T-cell (primary cell): ENCODE measurements at regions not wholly inside any gene's neighbourhood (a gene's known extent, or its start where the extent isn't known, plus 50 kb on each side); places are given as distances from the start of the nearest gene placed in this dataset.

Source experiments
- ATAC-seq, 4 experiments: fragments of 200-7000 bp in 3 of 4; fragments of 150-1000 bp in 1 of 4; cut with Tn5 transposase; replicated peaks in 1 of 4; 1 replicate in 3 of 4; 2 replicates in 1 of 4; pipeline ENCODE4 v1.10.0; 2021; ENCODE audit warnings: moderate library complexity in 3 of 4, mild to moderate bottlenecking in 2 of 4, moderate number of reproducible peaks in 1 of 4
- CTCF ChIA-PET, 2 donors: fragments of 300-600 bp; sonication (Branson Sonifier 250); formaldehyde crosslinking; loops; one replicate each; lab custom pipeline; 2022; ENCODE audit warnings: antibody characterized with exemption in 2 of 2; lab: Charles Lee
- POLR2A ChIA-PET, 2 donors: fragments of 300-600 bp; sonication (Branson Sonifier 250); formaldehyde crosslinking; loops; one replicate each; lab custom pipeline; 2022; ENCODE audit warnings: antibody characterized with exemption in 2 of 2; lab: Charles Lee
- DNase-seq, 35 experiments: peaks; one replicate each; pipeline versions ENCODE4 v3.0.0 to v3.0.0-alpha.2; 2013 to 2023
- H3K27ac ChIP-seq: one replicate; pipeline ENCODE4 v1.5.1; 2013; ENCODE audit warnings: low read length
- H3K27me3 ChIP-seq, 2 experiments: replicated peaks in 1 of 2; 1 replicate in 1 of 2; 2 replicates in 1 of 2; pipeline versions ENCODE4 v1.6.1 to v1.7.0; 2013; ENCODE audit warnings: low read length in 1 of 2, mixed read lengths in 1 of 2; ENCODE audit not compliant: control insufficient read depth in 2 of 2, insufficient read depth in 2 of 2; ENCODE audit errors: extremely low read depth in 1 of 2
- H3K36me3 ChIP-seq, 2 donors: 1 replicate in 1 of 2; 2 replicates in 1 of 2; pipeline versions ENCODE4 v1.6.1 to v1.7.0; 2013; ENCODE audit warnings: low read length in 1 of 2; ENCODE audit not compliant: control insufficient read depth in 2 of 2, insufficient read depth in 1 of 2; ENCODE audit errors: extremely low read depth in 1 of 2
- H3K4me1 ChIP-seq, 2 experiments: 1 replicate in 1 of 2; 2 replicates in 1 of 2; pipeline versions ENCODE4 v1.6.1 to v1.7.0; 2013; ENCODE audit warnings: low read length in 2 of 2, mixed read lengths in 1 of 2; ENCODE audit not compliant: insufficient read depth in 2 of 2, control insufficient read depth in 1 of 2; ENCODE audit errors: extremely low read depth in 1 of 2
- H3K4me3 ChIP-seq, 2 donors: 1 replicate in 1 of 2; 2 replicates in 1 of 2; pipeline versions ENCODE4 v1.5.1 to v1.7.0; 2013; ENCODE audit warnings: mild to moderate bottlenecking in 2 of 2, low read length in 1 of 2, moderate library complexity in 1 of 2; ENCODE audit not compliant: control insufficient read depth in 1 of 2; ENCODE audit errors: extremely low read depth in 1 of 2
- H3K9me3 ChIP-seq: 2 replicates; pipeline ENCODE4 v1.7.0; 2013
- H3K27ac Mint-ChIP-seq, 2 donors: one replicate each; pipeline ENCODE4 v1.8.0; 2020 to 2021; ENCODE audit warnings: mild to moderate bottlenecking in 2 of 2, mixed read lengths in 2 of 2
- H3K27me3 Mint-ChIP-seq, 2 donors: one replicate each; pipeline ENCODE4 v1.8.0; 2021 to 2022; ENCODE audit warnings: mixed read lengths in 2 of 2
- H3K36me3 Mint-ChIP-seq: one replicate; pipeline ENCODE4 v1.8.0; 2021; ENCODE audit warnings: mixed read lengths
- H3K4me1 Mint-ChIP-seq, 3 donors: one replicate each; pipeline ENCODE4 v1.8.0; 2020 to 2022; ENCODE audit warnings: mixed read lengths in 3 of 3, mild to moderate bottlenecking in 1 of 3
- H3K4me3 Mint-ChIP-seq, 3 donors: one replicate each; pipeline ENCODE4 v1.8.0; 2020 to 2022; ENCODE audit warnings: mild to moderate bottlenecking in 3 of 3, mixed read lengths in 3 of 3, moderate library complexity in 3 of 3
- H3K9me3 Mint-ChIP-seq, 3 donors: one replicate each; pipeline ENCODE4 v1.8.0; 2020 to 2022; ENCODE audit warnings: mixed read lengths in 3 of 3
- WGBS: methylation state at CpG from one replicate; pipeline ENCODE4 v1.1.5; 2013; ENCODE audit warnings: missing lambda C conversion rate; ENCODE audit not compliant: insufficient coverage; 5-methylcytosine and 5-hydroxymethylcytosine counted together

- Mint-ChIP-seq H3K36me3 (no peaks in the 10 kb centered on the region), H3K9me3 (no peaks in the 10 kb centered on the region), H3K27ac (no peak overlapping the region), H3K4me1 (peaks cover 7 to 13% (median 9%) of the 10 kb centered on the region in 3 donors), H3K27me3 (no peaks in the 10 kb centered on the region), H3K4me3 (no peak overlapping the region)
- DNase-seq (no peak), ATAC-seq (no peak)
- ChIA-PET CTCF (no interaction called here), POLR2A (no interaction called here)
- Histone ChIP-seq H3K27me3 (no peaks in the 10 kb centered on the region), H3K9me3 (no peaks in the 10 kb centered on the region), H3K27ac (no peak overlapping the region), H3K36me3 (no peaks in the 10 kb centered on the region), H3K4me3 (no peak overlapping the region), H3K4me1 (peaks cover 0 to 5% of the 10 kb centered on the region in 2 experiments)
- WGBS, result 78% methylated on average over 4 of the region's 7 CpGs
Observed at GRCh38 chr1:224509907-224510306, 75.3 kb upstream of the WDR26 start.

- no peaks in the 10 kb centered on the region for H3K27me3 Mint-ChIP-seq
- H3K4me3 ChIP-seq, result no peak overlapping the region
- no peaks in the 10 kb centered on the region for H3K27me3 ChIP-seq
- no peak overlapping the region for H3K27ac ChIP-seq
- WGBS, result no CpG with 5 or more reads among the region's 4 CpGs
- DNase-seq (no peak), ATAC-seq (no peak)
- ChIA-PET POLR2A (no interaction called here), CTCF (interaction anchor here in 1 of 2 donors (5.1 kb wide), 1 partner anchor 411 kb away, joined by 40 read pairs; no protein-coding TSS in a partner anchor)
- H3K4me1 Mint-ChIP-seq, result peaks cover 7 to 9% (median 9%) of the 10 kb centered on the region in 3 donors
- H3K4me3 Mint-ChIP-seq, result no peak overlapping the region
- H3K36me3 ChIP-seq, result no peaks in the 10 kb centered on the region
- H3K27ac Mint-ChIP-seq, result no peak overlapping the region
- H3K4me1 ChIP-seq, result peaks cover 0 to 5% of the 10 kb centered on the region in 2 experiments
- H3K9me3 Mint-ChIP-seq, result no peaks in the 10 kb centered on the region
- no peaks in the 10 kb centered on the region for H3K36me3 Mint-ChIP-seq
- H3K9me3 ChIP-seq, result no peaks in the 10 kb centered on the region
Observed at GRCh38 chr1:224510880-224511645, 76.5 kb upstream of the WDR26 start.

- Mint-ChIP-seq H3K4me1 (peaks cover 7 to 9% (median 9%) of the 10 kb centered on the region in 3 donors), H3K27me3 (no peaks in the 10 kb centered on the region), H3K9me3 (no peaks in the 10 kb centered on the region), H3K4me3 (no peak overlapping the region), H3K27ac (no peak overlapping the region), H3K36me3 (no peaks in the 10 kb centered on the region)
- Histone ChIP-seq H3K36me3 (no peaks in the 10 kb centered on the region), H3K27ac (no peak overlapping the region), H3K4me1 (peaks cover 0 to 5% of the 10 kb centered on the region in 2 experiments), H3K9me3 (no peaks in the 10 kb centered on the region), H3K4me3 (no peak overlapping the region), H3K27me3 (no peaks in the 10 kb centered on the region)
- POLR2A ChIA-PET, result no interaction called here
- no peak for DNase-seq
- no peak for ATAC-seq
- CTCF ChIA-PET, result interaction anchor here (0.7 to 5.1 kb wide), 13 partner anchors 11 to 410 kb away, joined by 3 to 53 read pairs (median 5); no protein-coding TSS in a partner anchor
- WGBS, result 50% methylated on average over 1 of the region's 5 CpGs
Observed at GRCh38 chr1:224512600-224513151, 78.1 kb upstream of the WDR26 start.

GRCh38 chr1:224513383-224513782 is 78.8 kb upstream of the WDR26 start:
- ChIA-PET POLR2A (no interaction called here), CTCF (interaction anchor here (0.5 to 5.1 kb wide), 15 partner anchors 9 to 409 kb away, joined by 3 to 53 read pairs (median 5); no protein-coding TSS in a partner anchor)
- Mint-ChIP-seq H3K9me3 (no peaks in the 10 kb centered on the region), H3K27ac (no peak overlapping the region), H3K36me3 (no peaks in the 10 kb centered on the region), H3K4me1 (peaks cover 7 to 9% (median 9%) of the 10 kb centered on the region in 3 donors), H3K27me3 (no peaks in the 10 kb centered on the region), H3K4me3 (no peak overlapping the region)
- WGBS, result 80% methylated on average over 3 of the region's 6 CpGs
- H3K36me3 ChIP-seq, result no peaks in the 10 kb centered on the region
- DNase-seq (no peak), ATAC-seq (no peak)
- H3K4me1 ChIP-seq, result peaks cover 0 to 5% of the 10 kb centered on the region in 2 experiments
- H3K9me3 ChIP-seq, result no peaks in the 10 kb centered on the region
- H3K27ac ChIP-seq, result no peak overlapping the region
- H3K4me3 ChIP-seq, result no peak overlapping the region
- no peaks in the 10 kb centered on the region for H3K27me3 ChIP-seq

GRCh38 chr1:224513787-224514209 is 79.2 kb upstream of the WDR26 start:
- Histone ChIP-seq H3K27me3 (no peaks in the 10 kb centered on the region), H3K9me3 (no peaks in the 10 kb centered on the region), H3K4me1 (peaks cover 0 to 5% of the 10 kb centered on the region in 2 experiments), H3K27ac (no peak overlapping the region), H3K36me3 (no peaks in the 10 kb centered on the region), H3K4me3 (no peak overlapping the region)
- peak; percentile 44 to 87 (median 79) for DNase-seq
- ChIA-PET POLR2A (no interaction called here), CTCF (interaction anchor here (0.5 to 5.1 kb wide), 18 partner anchors 9 to 411 kb away, joined by 3 to 53 read pairs (median 4); no protein-coding TSS in a partner anchor)
- Mint-ChIP-seq H3K4me1 (peaks cover 7 to 9% (median 9%) of the 10 kb centered on the region in 3 donors), H3K27me3 (no peaks in the 10 kb centered on the region), H3K36me3 (no peaks in the 10 kb centered on the region), H3K27ac (peak overlapping the region in 1 of 2 donors; percentile 4), H3K4me3 (no peak overlapping the region), H3K9me3 (no peaks in the 10 kb centered on the region)
- peak; percentile 79 to 93 (median 90) for ATAC-seq
- WGBS, result 7% methylated on average over 11 of the region's 11 CpGs

- H3K9me3 ChIP-seq, result no peaks in the 10 kb centered on the region
- no peak for ATAC-seq
- H3K27ac ChIP-seq, result no peak overlapping the region
- no peak overlapping the region for H3K4me3 ChIP-seq
- CTCF ChIA-PET, result interaction anchor here in 1 of 2 donors (0.6 kb wide), 1 partner anchor 231 kb away, joined by 4 read pairs; no protein-coding TSS in a partner anchor
- H3K27me3 ChIP-seq, result no peaks in the 10 kb centered on the region
- Mint-ChIP-seq H3K9me3 (no peaks in the 10 kb centered on the region), H3K4me3 (no peak overlapping the region), H3K4me1 (peaks cover 6 to 9% (median 7%) of the 10 kb centered on the region in 3 donors), H3K36me3 (peaks cover 3% of the 10 kb centered on the region), H3K27me3 (peaks cover 0 to 5% of the 10 kb centered on the region in 2 donors), H3K27ac (no peak overlapping the region)
- no peaks in the 10 kb centered on the region for H3K36me3 ChIP-seq
- WGBS, result 100% methylated on average over 2 of the region's 8 CpGs
- POLR2A ChIA-PET, result no interaction called here
- no peak for DNase-seq
- H3K4me1 ChIP-seq, result peaks cover 0 to 5% of the 10 kb centered on the region in 2 experiments
Observed at GRCh38 chr1:224517171-224517570, 82.6 kb upstream of the WDR26 start.
